Testis (tissue), 2 donors: ENCODE measurements at regions not wholly inside any gene's neighbourhood (a gene's known extent, or its start where the extent isn't known, plus 50 kb on each side); places are given as distances from the start of the nearest gene placed in this dataset.

Experiments
- CTCF ChIP-seq, 3 experiments: fragments of 450-650 bp in 2 of 3; fragments of 200-600 bp in 1 of 3; sonication (generic) in 1 of 3; IDR thresholded peaks; one replicate each; pipeline ENCODE4 v1.5.1; 2016 to 2019; ENCODE audit warnings: antibody characterized with exemption in 3 of 3, mild to moderate bottlenecking in 2 of 3, moderate library complexity in 1 of 3
- POLR2A ChIP-seq: fragments of 450-650 bp; IDR thresholded peaks from one replicate; pipeline ENCODE4 v1.6.1; 2017; ENCODE audit warnings: antibody characterized with exemption, mild to moderate bottlenecking, moderate library complexity

- TF ChIP-seq CTCF (IDR thresholded peaks at IDR 0.05) (no peak), POLR2A (no peak)
Measured at GRCh38 chr10:10821926-10822325, 195.7 kb upstream of the CELF2 start.
